ENCODE measurements at regions not wholly inside any gene's neighbourhood (a gene's known extent, or its start where the extent isn't known, plus 50 kb on each side); places are given as distances from the start of the nearest gene placed in this dataset.
"Not testable (repeated sequence)": the region's sequence is repeated elsewhere in the genome, so short reads cannot be mapped to it uniquely, and the experiment has no call there.

DNA sequence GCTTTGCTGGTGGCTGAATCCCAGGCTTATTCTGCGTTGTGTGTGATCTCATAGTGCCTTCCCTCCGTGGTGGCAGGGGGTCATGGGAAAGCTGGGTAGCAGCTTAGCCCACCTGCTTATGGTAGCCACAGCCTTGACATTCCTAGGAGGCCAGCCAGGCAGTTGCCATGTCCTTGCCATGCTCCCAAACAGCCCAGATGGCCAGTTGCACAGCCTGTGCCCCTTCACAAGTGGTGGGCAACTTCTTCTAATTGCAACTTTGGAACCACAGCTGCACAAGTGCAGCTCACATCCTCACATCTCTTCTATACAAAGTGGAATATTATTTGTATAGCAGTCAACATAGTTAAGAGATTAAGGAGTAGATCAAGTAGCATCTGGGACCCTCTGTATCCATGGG lies 136.6 kb upstream of the PELI1 start:
- not testable (repeated sequence) for TF ChIP-seq RAD21 (conservative IDR thresholded peaks at IDR 0.05); TAF1 (IDR thresholded peaks at IDR 0.05; ENCODE audit: low read depth); SMC3 (conservative IDR thresholded peaks at IDR 0.05; ENCODE audit: poor library complexity); EZH2 (IDR thresholded peaks at IDR 0.05; ENCODE audit: borderline replicate concordance, insufficient read depth, low read length, poor library complexity, severe bottlenecking); EP300 (conservative IDR thresholded peaks at IDR 0.05; ENCODE audit: poor library complexity, severe bottlenecking); POLR2AphosphoS5 (IDR thresholded peaks at IDR 0.05)
- TF ChIP-seq, protein P1, sequence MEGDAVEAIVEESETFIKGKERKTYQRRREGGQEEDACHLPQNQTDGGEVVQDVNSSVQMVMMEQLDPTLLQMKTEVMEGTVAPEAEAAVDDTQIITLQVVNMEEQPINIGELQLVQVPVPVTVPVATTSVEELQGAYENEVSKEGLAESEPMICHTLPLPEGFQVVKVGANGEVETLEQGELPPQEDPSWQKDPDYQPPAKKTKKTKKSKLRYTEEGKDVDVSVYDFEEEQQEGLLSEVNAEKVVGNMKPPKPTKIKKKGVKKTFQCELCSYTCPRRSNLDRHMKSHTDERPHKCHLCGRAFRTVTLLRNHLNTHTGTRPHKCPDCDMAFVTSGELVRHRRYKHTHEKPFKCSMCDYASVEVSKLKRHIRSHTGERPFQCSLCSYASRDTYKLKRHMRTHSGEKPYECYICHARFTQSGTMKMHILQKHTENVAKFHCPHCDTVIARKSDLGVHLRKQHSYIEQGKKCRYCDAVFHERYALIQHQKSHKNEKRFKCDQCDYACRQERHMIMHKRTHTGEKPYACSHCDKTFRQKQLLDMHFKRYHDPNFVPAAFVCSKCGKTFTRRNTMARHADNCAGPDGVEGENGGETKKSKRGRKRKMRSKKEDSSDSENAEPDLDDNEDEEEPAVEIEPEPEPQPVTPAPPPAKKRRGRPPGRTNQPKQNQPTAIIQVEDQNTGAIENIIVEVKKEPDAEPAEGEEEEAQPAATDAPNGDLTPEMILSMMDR (IDR thresholded peaks at IDR 0.05; ENCODE audit: poor library complexity, severe bottlenecking): not testable (repeated sequence)
- TF ChIP-seq, protein P2, sequence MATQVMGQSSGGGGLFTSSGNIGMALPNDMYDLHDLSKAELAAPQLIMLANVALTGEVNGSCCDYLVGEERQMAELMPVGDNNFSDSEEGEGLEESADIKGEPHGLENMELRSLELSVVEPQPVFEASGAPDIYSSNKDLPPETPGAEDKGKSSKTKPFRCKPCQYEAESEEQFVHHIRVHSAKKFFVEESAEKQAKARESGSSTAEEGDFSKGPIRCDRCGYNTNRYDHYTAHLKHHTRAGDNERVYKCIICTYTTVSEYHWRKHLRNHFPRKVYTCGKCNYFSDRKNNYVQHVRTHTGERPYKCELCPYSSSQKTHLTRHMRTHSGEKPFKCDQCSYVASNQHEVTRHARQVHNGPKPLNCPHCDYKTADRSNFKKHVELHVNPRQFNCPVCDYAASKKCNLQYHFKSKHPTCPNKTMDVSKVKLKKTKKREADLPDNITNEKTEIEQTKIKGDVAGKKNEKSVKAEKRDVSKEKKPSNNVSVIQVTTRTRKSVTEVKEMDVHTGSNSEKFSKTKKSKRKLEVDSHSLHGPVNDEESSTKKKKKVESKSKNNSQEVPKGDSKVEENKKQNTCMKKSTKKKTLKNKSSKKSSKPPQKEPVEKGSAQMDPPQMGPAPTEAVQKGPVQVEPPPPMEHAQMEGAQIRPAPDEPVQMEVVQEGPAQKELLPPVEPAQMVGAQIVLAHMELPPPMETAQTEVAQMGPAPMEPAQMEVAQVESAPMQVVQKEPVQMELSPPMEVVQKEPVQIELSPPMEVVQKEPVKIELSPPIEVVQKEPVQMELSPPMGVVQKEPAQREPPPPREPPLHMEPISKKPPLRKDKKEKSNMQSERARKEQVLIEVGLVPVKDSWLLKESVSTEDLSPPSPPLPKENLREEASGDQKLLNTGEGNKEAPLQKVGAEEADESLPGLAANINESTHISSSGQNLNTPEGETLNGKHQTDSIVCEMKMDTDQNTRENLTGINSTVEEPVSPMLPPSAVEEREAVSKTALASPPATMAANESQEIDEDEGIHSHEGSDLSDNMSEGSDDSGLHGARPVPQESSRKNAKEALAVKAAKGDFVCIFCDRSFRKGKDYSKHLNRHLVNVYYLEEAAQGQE (IDR thresholded peaks at IDR 0.05; ENCODE audit: borderline replicate concordance): not testable (repeated sequence)
